DOHH2 (cell line): ENCODE measurements at regions not wholly inside any gene's neighbourhood (a gene's known extent, or its start where the extent isn't known, plus 50 kb on each side); places are given as distances from the start of the nearest gene placed in this dataset.

Experiments used
- H3F3A ChIP-seq: fragments of 200-600 bp; sonication (generic), shearing (Covaris generic); 2 replicates; pipeline ENCODE4 v1.6.0; 2016; ENCODE audit warnings: antibody characterized with exemption, mild to moderate bottlenecking; ENCODE audit not compliant: control insufficient read depth, insufficient read depth
- H3K27ac ChIP-seq: fragments of 200-600 bp; sonication (generic); 2 replicates; pipeline ENCODE4 v1.5.1; 2014; ENCODE audit warnings: low read depth, mild to moderate bottlenecking, low read length, moderate library complexity
- H3K27me3 ChIP-seq: fragments of 200-600 bp; sonication (generic); 2 replicates; pipeline ENCODE4 v1.6.1; 2014; ENCODE audit warnings: mild to moderate bottlenecking, low read length, mixed read lengths; ENCODE audit not compliant: control insufficient read depth
- H3K36me3 ChIP-seq: fragments of 200-600 bp; sonication (generic); 2 replicates; pipeline ENCODE4 v1.6.1; 2014; ENCODE audit warnings: mild to moderate bottlenecking, low read length, moderate library complexity, mixed read lengths; ENCODE audit not compliant: control insufficient read depth
- H3K4me1 ChIP-seq: fragments of 200-600 bp; sonication (generic); 2 replicates; pipeline ENCODE4 v1.6.1; 2014; ENCODE audit warnings: mild to moderate bottlenecking, low read length, mixed read lengths; ENCODE audit not compliant: control insufficient read depth
- H3K4me2 ChIP-seq: fragments of 200-600 bp; sonication (generic); 2 replicates; pipeline ENCODE4 v1.6.0; 2014; ENCODE audit warnings: mild to moderate bottlenecking, low read length, moderate library complexity
- H3K4me3 ChIP-seq: fragments of 200-600 bp; sonication (generic); 2 replicates; pipeline ENCODE4 v1.5.1; 2014; ENCODE audit warnings: mild to moderate bottlenecking, low read length, mixed read lengths
- H3K79me2 ChIP-seq: fragments of 200-600 bp; sonication (generic); 2 replicates; pipeline ENCODE4 v1.6.1; 2014; ENCODE audit warnings: mild to moderate bottlenecking, low read length, mixed read lengths; ENCODE audit not compliant: control insufficient read depth
- H3K9me2 ChIP-seq: fragments of 200-600 bp; sonication (generic); replicated peaks from 2 replicates; pipeline ENCODE4 v1.6.1; 2014; ENCODE audit warnings: mild to moderate bottlenecking, low read length, mixed read lengths; ENCODE audit not compliant: control insufficient read depth
- H3K9me3 ChIP-seq: fragments of 200-600 bp; sonication (generic); 2 replicates; pipeline ENCODE4 v1.6.1; 2014; ENCODE audit warnings: antibody characterized with exemption, low read length, mixed read lengths; ENCODE audit not compliant: control insufficient read depth, insufficient read depth
- H4K20me1 ChIP-seq: fragments of 200-600 bp; sonication (generic); 2 replicates; pipeline ENCODE4 v1.6.0; 2014; ENCODE audit warnings: low read depth, mild to moderate bottlenecking, antibody characterized with exemption, low read length, moderate library complexity; ENCODE audit not compliant: control insufficient read depth, insufficient read depth
- CTCF ChIP-seq: fragments of 200-600 bp; sonication (generic); IDR thresholded peaks from one replicate; pipeline ENCODE4 v1.5.1; 2014; ENCODE audit warnings: antibody characterized with exemption, mild to moderate bottlenecking, low read depth, low read length; ENCODE audit not compliant: poor library complexity, severe bottlenecking
- EZH2phosphoT487 ChIP-seq: fragments of 200-600 bp; sonication (generic); IDR thresholded peaks from 2 replicates; pipeline ENCODE4 v1.6.1; 2017; ENCODE audit warnings: borderline replicate concordance, mild to moderate bottlenecking, antibody characterized with exemption, low read length, moderate library complexity, mixed read lengths

GRCh38 chr12:113589437-113589836 lies 117.8 kb upstream of the LHX5 start:
- H3F3A ChIP-seq = no peaks in the 10 kb centered on the region
- no peaks in the 10 kb centered on the region for H3K36me3 ChIP-seq
- H4K20me1 ChIP-seq = no peaks in the 10 kb centered on the region
- no peak overlapping the region for H3K27ac ChIP-seq
- H3K9me3 ChIP-seq = no peaks in the 10 kb centered on the region
- no peak for TF ChIP-seq EZH2phosphoT487
- TF ChIP-seq CTCF = no peak
- H3K79me2 ChIP-seq = no peaks in the 10 kb centered on the region
- peaks cover 4% of the 10 kb centered on the region; the same call in 1 of the 2 replicates for H3K4me1 ChIP-seq
- no peak overlapping the region for H3K4me3 ChIP-seq
- peaks cover 19% of the 10 kb centered on the region for H3K27me3 ChIP-seq
- H3K4me2 ChIP-seq = no peak overlapping the region
- no peaks in the 10 kb centered on the region for H3K9me2 ChIP-seq

DNA sequence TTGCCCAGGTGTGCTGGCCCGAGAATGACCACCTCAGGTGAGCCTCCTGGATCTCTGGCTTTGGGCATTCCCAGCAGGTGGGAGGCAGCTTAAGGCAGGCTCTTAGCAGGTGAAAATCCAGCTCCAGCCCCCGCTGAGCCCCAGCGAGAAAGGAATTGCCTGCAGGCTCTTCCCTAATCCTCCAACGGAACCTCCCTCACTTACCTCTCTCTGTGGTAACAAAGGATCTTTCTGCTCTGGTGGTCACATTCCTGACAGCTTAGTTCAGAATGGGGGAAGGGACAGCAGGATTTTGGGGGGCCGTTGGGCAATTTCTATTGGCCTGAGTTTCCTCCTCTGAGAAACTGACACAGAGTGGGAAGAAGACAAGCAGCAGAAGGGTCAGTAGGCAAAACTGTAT lies 116.0 kb upstream of the LHX5 start:
- H4K20me1 ChIP-seq = no peaks in the 10 kb centered on the region
- no peak for TF ChIP-seq CTCF
- no peak for TF ChIP-seq EZH2phosphoT487
- peaks cover 4% of the 10 kb centered on the region; the same call in 1 of the 2 replicates for H3K4me1 ChIP-seq
- no peaks in the 10 kb centered on the region for H3F3A ChIP-seq
- H3K36me3 ChIP-seq = no peaks in the 10 kb centered on the region
- H3K27ac ChIP-seq = no peak overlapping the region
- no peaks in the 10 kb centered on the region for H3K79me2 ChIP-seq
- no peaks in the 10 kb centered on the region for H3K9me2 ChIP-seq
- H3K27me3 ChIP-seq = peaks cover 19% of the 10 kb centered on the region
- no peak overlapping the region for H3K4me2 ChIP-seq
- no peak overlapping the region for H3K4me3 ChIP-seq
- no peaks in the 10 kb centered on the region for H3K9me3 ChIP-seq

- H4K20me1 ChIP-seq = no peaks in the 10 kb centered on the region
- H3F3A ChIP-seq = no peaks in the 10 kb centered on the region
- H3K9me2 ChIP-seq = no peaks in the 10 kb centered on the region
- no peaks in the 10 kb centered on the region for H3K36me3 ChIP-seq
- no peak overlapping the region for H3K27ac ChIP-seq
- H3K4me2 ChIP-seq = no peak overlapping the region
- no peak overlapping the region for H3K4me3 ChIP-seq
- H3K27me3 ChIP-seq = peaks cover 16% of the 10 kb centered on the region
- H3K79me2 ChIP-seq = no peaks in the 10 kb centered on the region
- peaks cover under 1% of the 10 kb centered on the region; the same call in 1 of the 2 replicates for H3K4me1 ChIP-seq
- H3K9me3 ChIP-seq = no peaks in the 10 kb centered on the region
- TF ChIP-seq EZH2phosphoT487 = no peak
- TF ChIP-seq CTCF = no peak
Observed at GRCh38 chr12:113586461-113586860, 114.8 kb upstream of the LHX5 start.
